Naive thymus-derived CD4-positive, alpha-beta T cell (primary cell): ENCODE measurements at regions not wholly inside any gene's neighbourhood (a gene's known extent, or its start where the extent isn't known, plus 50 kb on each side); places are given as distances from the start of the nearest gene placed in this dataset.

Experiments used
- ATAC-seq: fragments of 150-1000 bp; cut with Tn5 transposase; 2 replicates; pipeline ENCODE4 v1.10.0; 2021; ENCODE audit warnings: mild to moderate bottlenecking, moderate library complexity
- CTCF ChIA-PET: fragments of 350-600 bp; sonication (Branson Sonifier 250); formaldehyde crosslinking; loops from one replicate; lab custom pipeline; 2021; ENCODE audit warnings: antibody characterized with exemption; lab: Charles Lee
- POLR2A ChIA-PET: fragments of 350-600 bp; sonication (Branson Sonifier 250); formaldehyde crosslinking; loops from one replicate; lab custom pipeline; 2021; ENCODE audit warnings: antibody characterized with exemption, inconsistent platforms; lab: Charles Lee
- DNase-seq, 9 donors: peaks; one replicate each; pipeline versions ENCODE4 v3.0.0 to v3.0.0-alpha.2; 2020 to 2022; ENCODE audit warnings: mixed read lengths in 1 of 9
- H3K27ac ChIP-seq: one replicate; pipeline ENCODE4 v1.7.0; 2013; ENCODE audit warnings: mild to moderate bottlenecking, low read depth, low read length, moderate library complexity
- H3K27me3 ChIP-seq, 2 donors: one replicate each; pipeline ENCODE4 v1.7.0; 2013; ENCODE audit warnings: low read length in 2 of 2, mild to moderate bottlenecking in 2 of 2, moderate library complexity in 2 of 2; ENCODE audit not compliant: control insufficient read depth in 2 of 2, insufficient read depth in 2 of 2
- H3K36me3 ChIP-seq, 3 experiments: 1 replicate in 2 of 3; 2 replicates in 1 of 3; pipeline ENCODE4 v1.7.0; 2013; ENCODE audit warnings: low read length in 3 of 3, mild to moderate bottlenecking in 3 of 3, moderate library complexity in 1 of 3; ENCODE audit not compliant: insufficient read depth in 3 of 3, control insufficient read depth in 2 of 3
- H3K4me1 ChIP-seq, 2 donors: one replicate each; pipeline ENCODE4 v1.7.0; 2013; ENCODE audit warnings: low read length in 2 of 2, mild to moderate bottlenecking in 2 of 2, moderate library complexity in 1 of 2; ENCODE audit not compliant: control insufficient read depth in 2 of 2, insufficient read depth in 2 of 2
- H3K4me3 ChIP-seq: 2 replicates; pipeline ENCODE4 v1.7.0; 2013; ENCODE audit warnings: mild to moderate bottlenecking, low read length
- H3K9me3 ChIP-seq, 3 experiments: 1 replicate in 2 of 3; 2 replicates in 1 of 3; pipeline ENCODE4 v1.7.0; 2013; ENCODE audit warnings: low read length in 3 of 3; ENCODE audit not compliant: control insufficient read depth in 2 of 3
- H3K27ac Mint-ChIP-seq, 9 donors: one replicate each; pipeline ENCODE4 v1.8.0; 2020 to 2022; ENCODE audit warnings: mixed read lengths in 9 of 9, mild to moderate bottlenecking in 8 of 9, moderate library complexity in 5 of 9, inconsistent platforms in 2 of 9
- H3K27me3 Mint-ChIP-seq, 5 donors: one replicate each; pipeline ENCODE4 v1.8.0; 2021 to 2022; ENCODE audit warnings: mixed read lengths in 5 of 5, mild to moderate bottlenecking in 1 of 5
- H3K36me3 Mint-ChIP-seq, 5 donors: one replicate each; pipeline ENCODE4 v1.8.0; 2020 to 2022; ENCODE audit warnings: mixed read lengths in 5 of 5, mild to moderate bottlenecking in 3 of 5, inconsistent platforms in 1 of 5
- H3K4me1 Mint-ChIP-seq, 7 donors: one replicate each; pipeline ENCODE4 v1.8.0; 2020 to 2022; ENCODE audit warnings: mixed read lengths in 7 of 7, mild to moderate bottlenecking in 3 of 7, inconsistent platforms in 1 of 7
- H3K4me3 Mint-ChIP-seq, 10 donors: one replicate each; pipeline ENCODE4 v1.8.0; 2020 to 2022; ENCODE audit warnings: mild to moderate bottlenecking in 10 of 10, mixed read lengths in 10 of 10, moderate library complexity in 6 of 10, inconsistent platforms in 2 of 10
- H3K9me3 Mint-ChIP-seq, 11 donors: one replicate each; pipeline ENCODE4 v1.8.0; 2020 to 2022; ENCODE audit warnings: mixed read lengths in 11 of 11, mild to moderate bottlenecking in 4 of 11, inconsistent platforms in 1 of 11, moderate library complexity in 1 of 11
- intact Hi-C, 2 donors: fragments of 100-400 bp; cut with micrococcal nuclease; formaldehyde crosslinking; loops; one replicate each; pipeline ENCODE4 v1.15.1; 2023

GRCh38 chr13:107209824-107210722, 642.1 kb upstream of the ARGLU1 start:
- POLR2A ChIA-PET, result no interaction called here
- Mint-ChIP-seq H3K4me3 (no peak overlapping the region), H3K4me1 (peaks cover 0 to 3% (median 0%) of the 10 kb centered on the region in 7 donors), H3K36me3 (no peaks in the 10 kb centered on the region), H3K27me3 (peaks cover 0 to 16% (median 0%) of the 10 kb centered on the region in 5 donors), H3K9me3 (no peaks in the 10 kb centered on the region), H3K27ac (no peak overlapping the region)
- no peaks in the 10 kb centered on the region for H3K36me3 ChIP-seq
- CTCF ChIA-PET, result no interaction called here
- no peak overlapping the region for H3K4me3 ChIP-seq
- H3K27ac ChIP-seq, result no peak overlapping the region
- H3K27me3 ChIP-seq, result no peaks in the 10 kb centered on the region
- DNase-seq (no peak), ATAC-seq (no peak)
- intact Hi-C loops, result loop anchor here in 1 of 2 donors (5.0 kb wide), 1 partner anchor 1687 kb away; no protein-coding TSS in a partner anchor
- H3K4me1 ChIP-seq, result no peaks in the 10 kb centered on the region
- no peaks in the 10 kb centered on the region for H3K9me3 ChIP-seq

GRCh38 chr13:107208889-107209288, 641.0 kb upstream of the ARGLU1 start:
- H3K27me3 Mint-ChIP-seq, result peaks cover 0 to 16% (median 0%) of the 10 kb centered on the region in 5 donors
- Histone ChIP-seq H3K27ac (no peak overlapping the region), H3K4me3 (no peak overlapping the region), H3K27me3 (no peaks in the 10 kb centered on the region), H3K36me3 (no peaks in the 10 kb centered on the region), H3K4me1 (no peaks in the 10 kb centered on the region), H3K9me3 (no peaks in the 10 kb centered on the region)
- no peak overlapping the region for H3K27ac Mint-ChIP-seq
- DNase-seq, result no peak
- ChIA-PET POLR2A (no interaction called here), CTCF (no interaction called here)
- H3K4me1 Mint-ChIP-seq, result peaks cover 0 to 3% (median 0%) of the 10 kb centered on the region in 7 donors
- no peak for ATAC-seq
- intact Hi-C loops, result loop anchor here in 1 of 2 donors (5.0 kb wide), 1 partner anchor 1688 kb away; no protein-coding TSS in a partner anchor
- H3K36me3 Mint-ChIP-seq, result no peaks in the 10 kb centered on the region
- no peaks in the 10 kb centered on the region for H3K9me3 Mint-ChIP-seq
- no peak overlapping the region for H3K4me3 Mint-ChIP-seq

GRCh38 chr13:107205318-107206104, 637.6 kb upstream of the ARGLU1 start:
- Mint-ChIP-seq H3K27ac (no peak overlapping the region), H3K36me3 (no peaks in the 10 kb centered on the region), H3K9me3 (peaks cover 0 to 3% (median 0%) of the 10 kb centered on the region in 11 donors), H3K4me1 (peaks cover 0 to 3% (median 0%) of the 10 kb centered on the region in 7 donors), H3K27me3 (peaks cover 0 to 16% (median 0%) of the 10 kb centered on the region in 5 donors), H3K4me3 (no peak overlapping the region)
- H3K4me3 ChIP-seq, result no peak overlapping the region
- ChIA-PET CTCF (interaction anchor here (0.8 to 1.3 kb wide), 2 partner anchors 13 to 43 kb away, joined by 3 to 4 read pairs; no protein-coding TSS in a partner anchor), POLR2A (no interaction called here)
- no peak overlapping the region for H3K27ac ChIP-seq
- H3K36me3 ChIP-seq, result no peaks in the 10 kb centered on the region
- no peaks in the 10 kb centered on the region for H3K9me3 ChIP-seq
- H3K27me3 ChIP-seq, result no peaks in the 10 kb centered on the region
- ATAC-seq, result peak; percentile 76
- no peaks in the 10 kb centered on the region for H3K4me1 ChIP-seq
- intact Hi-C loops, result loop anchor here (1.0 to 5.0 kb wide), 2 partner anchors 950 to 1692 kb away; no protein-coding TSS in a partner anchor
- peak; percentile 9 to 56 (median 39) for DNase-seq

GRCh38 chr13:107203146-107203847, 635.4 kb upstream of the ARGLU1 start:
- Mint-ChIP-seq H3K36me3 (no peaks in the 10 kb centered on the region), H3K27ac (no peak overlapping the region), H3K4me3 (no peak overlapping the region), H3K4me1 (peaks cover 0 to 3% (median 0%) of the 10 kb centered on the region in 7 donors), H3K27me3 (peaks cover 0 to 11% (median 0%) of the 10 kb centered on the region in 5 donors), H3K9me3 (peaks cover 0 to 3% (median 0%) of the 10 kb centered on the region in 11 donors)
- no peaks in the 10 kb centered on the region for H3K36me3 ChIP-seq
- ATAC-seq (no peak), DNase-seq (no peak)
- ChIA-PET POLR2A (no interaction called here), CTCF (no interaction called here)
- H3K4me3 ChIP-seq, result no peak overlapping the region
- no peaks in the 10 kb centered on the region for H3K9me3 ChIP-seq
- H3K27ac ChIP-seq, result no peak overlapping the region
- no peaks in the 10 kb centered on the region for H3K4me1 ChIP-seq
- intact Hi-C loops, result no loop called here
- no peaks in the 10 kb centered on the region for H3K27me3 ChIP-seq

GRCh38 chr13:107202371-107203023, 634.6 kb upstream of the ARGLU1 start:
- Histone ChIP-seq H3K4me3 (no peak overlapping the region), H3K36me3 (no peaks in the 10 kb centered on the region), H3K27ac (no peak overlapping the region), H3K27me3 (no peaks in the 10 kb centered on the region), H3K4me1 (no peaks in the 10 kb centered on the region), H3K9me3 (no peaks in the 10 kb centered on the region)
- Mint-ChIP-seq H3K4me3 (no peak overlapping the region), H3K36me3 (no peaks in the 10 kb centered on the region), H3K4me1 (peaks cover 0 to 3% (median 0%) of the 10 kb centered on the region in 7 donors), H3K9me3 (peaks cover 0 to 3% (median 0%) of the 10 kb centered on the region in 11 donors), H3K27ac (no peak overlapping the region), H3K27me3 (peaks cover 0 to 9% (median 0%) of the 10 kb centered on the region in 5 donors)
- intact Hi-C loops, result no loop called here
- POLR2A ChIA-PET, result no interaction called here
- no peak for ATAC-seq
- DNase-seq, result no peak
- CTCF ChIA-PET, result interaction anchor here (0.6 kb wide), 1 partner anchor 953 kb away, joined by 4 read pairs; no protein-coding TSS in a partner anchor

- peaks cover 0 to 3% (median 0%) of the 10 kb centered on the region in 7 donors for H3K4me1 Mint-ChIP-seq
These were observed 632.6 kb upstream of the ARGLU1 start for GRCh38 chr13:107200491-107200890.

More at GRCh38 chr13:107200491-107200890, 632.6 kb upstream of the ARGLU1 start:
- Histone ChIP-seq H3K27ac (no peak overlapping the region), H3K4me3 (no peak overlapping the region), H3K36me3 (no peaks in the 10 kb centered on the region), H3K27me3 (no peaks in the 10 kb centered on the region), H3K4me1 (no peaks in the 10 kb centered on the region), H3K9me3 (no peaks in the 10 kb centered on the region)
- H3K27me3 Mint-ChIP-seq, result peaks cover 0 to 9% (median 0%) of the 10 kb centered on the region in 5 donors
- H3K9me3 Mint-ChIP-seq, result peaks cover 0 to 6% (median 2%) of the 10 kb centered on the region in 11 donors
- CTCF ChIA-PET, result no interaction called here
- no peak for DNase-seq
- intact Hi-C loops, result no loop called here
- no peaks in the 10 kb centered on the region for H3K36me3 Mint-ChIP-seq
- no peak for ATAC-seq
- H3K27ac Mint-ChIP-seq, result no peak overlapping the region
- no peak overlapping the region for H3K4me3 Mint-ChIP-seq
- POLR2A ChIA-PET, result no interaction called here
